A549 (cell line): ENCODE measurements at regions not wholly inside any gene's neighbourhood (a gene's known extent, or its start where the extent isn't known, plus 50 kb on each side); places are given as distances from the start of the nearest gene placed in this dataset.

ENCODE experiments used
- ATAC-seq, 2 experiments: fragments of 200-7000 bp in 1 of 2; fragments of >200 bp in 1 of 2; cut with Nextera tagmentation in 1 of 2; cut with Tn5 transposase in 1 of 2; 3 replicates each; pipeline versions ENCODE4 v1.8.0 to v1.9.1; 2018 to 2020; ENCODE audit warnings: mild to moderate bottlenecking in 1 of 2, moderate library complexity in 1 of 2
- CTCF ChIA-PET: fragments of 300-600 bp; sonication (Branson Sonifier 250); formaldehyde crosslinking; extraction: SDS; loops from one replicate; lab custom pipeline; 2021; ENCODE audit warnings: antibody characterized with exemption, inconsistent platforms; lab: Yijun Ruan, JAX
- POLR2A ChIA-PET: fragments of 350-600 bp; formaldehyde crosslinking; extraction: SDS; loops from one replicate; lab custom pipeline; 2021; ENCODE audit warnings: antibody characterized with exemption, inconsistent platforms; lab: Yijun Ruan, JAX
- DNase-seq, 2 experiments: peaks; one replicate each; pipeline versions ENCODE4 v3.0.0 to v3.0.0-alpha.2; 2011 to 2016; ENCODE audit warnings: low read depth in 1 of 2, low spot score in 1 of 2
- FAIRE-seq: peaks from 2 replicates; lab custom pipeline; 2011; peaks lifted over from hg19 to GRCh38; lab: Jason Lieb, UNC
- H3K27ac ChIP-seq, 2 experiments: fragments of >200 bp; sonication (Bioruptor Twin); formaldehyde crosslinking; 3 replicates each; pipeline ENCODE4 v1.5.1; 2016 to 2017
- H3K4me1 ChIP-seq: fragments of >200 bp; sonication (Bioruptor Twin); formaldehyde crosslinking; 3 replicates; pipeline ENCODE4 v1.6.1; 2016
- H3K4me2 ChIP-seq: fragments of >200 bp; sonication (Bioruptor Twin); formaldehyde crosslinking; 3 replicates; pipeline ENCODE4 v1.6.1; 2016
- H3K4me3 ChIP-seq: fragments of >200 bp; sonication (Bioruptor Twin); formaldehyde crosslinking; 3 replicates; pipeline ENCODE4 v1.5.1; 2016
- H3K9me3 ChIP-seq: fragments of >200 bp; sonication (Bioruptor Twin); formaldehyde crosslinking; 3 replicates; pipeline ENCODE4 v1.6.1; 2016
- ATOH8 ChIP-seq: fragments of 250-450 bp; sonication (Bioruptor Pico); IDR thresholded peaks from 2 replicates; pipeline ENCODE4 v1.5.0; 2020; ENCODE audit warnings: low read depth, mild to moderate bottlenecking, moderate library complexity
- BCL3 ChIP-seq: fragments of >200 bp; sonication (Bioruptor Twin); formaldehyde crosslinking; IDR thresholded peaks from 3 replicates; pipeline ENCODE4 v1.6.1; 2016
- CBX8 ChIP-seq: fragments of 200-600 bp; sonication (generic); IDR thresholded peaks from 2 replicates; pipeline ENCODE4 v1.6.1; 2016
- CEBPB ChIP-seq, 2 experiments: fragments of >200 bp in 1 of 2; sonication (Bioruptor Twin) in 1 of 2; formaldehyde crosslinking in 1 of 2; IDR thresholded peaks; 2 replicates each; pipeline ENCODE4 v1.6.1; 2012 to 2016
- CHD2 ChIP-seq: fragments of 150-350 bp; IDR thresholded peaks from 2 replicates; pipeline ENCODE4 v1.6.1; 2014; ENCODE audit warnings: low read length; ENCODE audit not compliant: partially characterized antibody
- EHMT2 ChIP-seq: fragments of 200-600 bp; sonication (generic); IDR thresholded peaks from 2 replicates; pipeline ENCODE4 v1.6.1; 2016; ENCODE audit warnings: antibody characterized with exemption, low read depth, mild to moderate bottlenecking, moderate library complexity
- EP300 ChIP-seq, 2 experiments: fragments of >200 bp; sonication (Bioruptor Twin); formaldehyde crosslinking; IDR thresholded peaks; 2 replicates in 1 of 2; 3 replicates in 1 of 2; pipeline ENCODE4 v1.6.1; 2016 to 2017
- FOSL2 ChIP-seq, 2 experiments: fragments of 450-650 bp in 1 of 2; fragments of >200 bp in 1 of 2; sonication (Bioruptor Twin) in 1 of 2; formaldehyde crosslinking; IDR thresholded peaks; 2 replicates each; pipeline versions ENCODE4 v1.5.0 to v1.6.1; 2016 to 2020; ENCODE audit warnings: mild to moderate bottlenecking in 1 of 2, moderate library complexity in 1 of 2
- HES2 ChIP-seq: fragments of >200 bp; sonication (Bioruptor Twin); formaldehyde crosslinking; IDR thresholded peaks from 2 replicates; pipeline ENCODE4 v1.6.1; 2016
- HEYL ChIP-seq: fragments of 250-450 bp; sonication (Bioruptor Pico); IDR thresholded peaks from 2 replicates; pipeline ENCODE4 v1.8.0; 2021; ENCODE audit warnings: mild to moderate bottlenecking, moderate library complexity
- HOXA7 ChIP-seq: fragments of 250-450 bp; sonication (Bioruptor Pico); IDR thresholded peaks from 2 replicates; pipeline ENCODE4 v1.5.0; 2020; ENCODE audit warnings: mild to moderate bottlenecking, moderate library complexity
- HOXB13 ChIP-seq: fragments of 250-450 bp; sonication (Bioruptor Pico); IDR thresholded peaks from 2 replicates; pipeline ENCODE4 v1.5.0; 2020; ENCODE audit warnings: low read depth, mild to moderate bottlenecking, moderate library complexity
- MAFK ChIP-seq: fragments of 450-650 bp; IDR thresholded peaks from 2 replicates; pipeline ENCODE4 v1.6.1; 2014; ENCODE audit not compliant: partially characterized antibody
- MAX ChIP-seq: IDR thresholded peaks from 2 replicates; pipeline ENCODE4 v1.6.1; 2012
- MYC ChIP-seq: IDR thresholded peaks from 2 replicates; pipeline ENCODE4 v1.6.1; 2012; ENCODE audit warnings: mild to moderate bottlenecking, inconsistent platforms, low read length, improper control_type of control experiment, borderline replicate concordance
- NPAS2 ChIP-seq: fragments of 250-450 bp; sonication (Bioruptor Pico); IDR thresholded peaks from 2 replicates; pipeline ENCODE4 v1.8.0; 2022; ENCODE audit warnings: mild to moderate bottlenecking, moderate library complexity, borderline replicate concordance
- PBX3 ChIP-seq: IDR thresholded peaks from 2 replicates; pipeline ENCODE4 v1.6.1; 2012
- POLR2AphosphoS2 ChIP-seq: conservative IDR thresholded peaks from 2 replicates; pipeline ENCODE4 v1.6.1; 2012; ENCODE audit warnings: low read length, improper control_type of control experiment, inconsistent platforms
- RCOR1 ChIP-seq: fragments of 150-350 bp; IDR thresholded peaks from 2 replicates; pipeline ENCODE4 v1.6.1; 2014; ENCODE audit warnings: antibody characterized with exemption, low read length, low read depth
- REST ChIP-seq: fragments of 200-600 bp; sonication (generic); IDR thresholded peaks from 2 replicates; pipeline ENCODE4 v1.6.1; 2016; ENCODE audit warnings: antibody characterized with exemption, mild to moderate bottlenecking, moderate library complexity
- RFX5 ChIP-seq: fragments of 450-650 bp; IDR thresholded peaks from 2 replicates; pipeline ENCODE4 v1.7.1; 2014; ENCODE audit warnings: antibody characterized with exemption, mild to moderate bottlenecking, moderate library complexity
- RNF2 ChIP-seq: fragments of 200-600 bp; sonication (generic); IDR thresholded peaks from 2 replicates; pipeline ENCODE4 v1.6.1; 2016; ENCODE audit warnings: low read depth, mild to moderate bottlenecking, antibody characterized with exemption, moderate library complexity, borderline replicate concordance
- SREBF2 ChIP-seq: fragments of 450-650 bp; IDR thresholded peaks from 2 replicates; pipeline ENCODE4 v1.6.1; 2014; ENCODE audit warnings: mild to moderate bottlenecking, moderate library complexity
- TFCP2L1 ChIP-seq: fragments of 250-450 bp; sonication (Bioruptor Pico); IDR thresholded peaks from 2 replicates; pipeline ENCODE4 v1.5.0; 2021; ENCODE audit warnings: mild to moderate bottlenecking
- ZC3H11A ChIP-seq: fragments of 450-650 bp; IDR thresholded peaks from 2 replicates; pipeline ENCODE4 v1.6.1; 2014; ENCODE audit warnings: antibody characterized with exemption, mild to moderate bottlenecking
- ZFP36 ChIP-seq: fragments of 450-650 bp; IDR thresholded peaks from 2 replicates; pipeline ENCODE4 v1.6.1; 2014; ENCODE audit warnings: borderline replicate concordance; ENCODE audit not compliant: partially characterized antibody
- ZNF302 ChIP-seq: fragments of 250-450 bp; sonication (Bioruptor Pico); IDR thresholded peaks from 2 replicates; pipeline ENCODE4 v1.9.0; 2021; ENCODE audit warnings: inconsistent platforms, mild to moderate bottlenecking, moderate library complexity
- WGBS: methylation state at CpG from one replicate; pipeline ENCODE4 v1.1.6; 2017; ENCODE audit errors: missing lambda C conversion rate; 5-methylcytosine and 5-hydroxymethylcytosine counted together

GRCh38 chr1:112244131-112244530 lies 151.9 kb upstream of the CTTNBP2NL start:
- FAIRE-seq (no peak), ATAC-seq (no peak)
- TF ChIP-seq NPAS2 (CRISPR knock-in tag) (no peak), FOSL2 (IDR thresholded peaks at IDR 0.05) (no peak), FOSL2 (CRISPR knock-in tag; IDR thresholded peaks at IDR 0.05) (no peak), ZFP36 (no peak), HEYL (CRISPR knock-in tag) (no peak), ZNF302 (CRISPR knock-in tag) (no peak), SREBF2 (no peak), RCOR1 (no peak), MYC (no peak), EHMT2 (no peak), HOXB13 (CRISPR knock-in tag) (no peak), RNF2 (no peak), POLR2AphosphoS2 (no peak), HES2 (no peak), BCL3 (no peak), EP300 (IDR thresholded peaks at IDR 0.05) (no peak)

GRCh38 chr1:112245114-112245513 lies 150.9 kb upstream of the CTTNBP2NL start:
- Histone ChIP-seq H3K27ac (no peak overlapping the region), H3K9me3 (no peaks in the 10 kb centered on the region), H3K4me3 (no peak overlapping the region), H3K4me2 (no peak overlapping the region), H3K4me1 (no peaks in the 10 kb centered on the region)
- TF ChIP-seq ZFP36 = no peak
- no peak for TF ChIP-seq TFCP2L1
- TF ChIP-seq MAX = no peak
- TF ChIP-seq RFX5 = no peak
- TF ChIP-seq RNF2 = no peak
- no peak for TF ChIP-seq ATOH8 (CRISPR knock-in tag)
- no peak for TF ChIP-seq HEYL (CRISPR knock-in tag)
- no peak for TF ChIP-seq HOXA7 (CRISPR knock-in tag)
- no peak for TF ChIP-seq PBX3
- no peak for TF ChIP-seq CEBPB (IDR thresholded peaks at IDR 0.05)
- no peak for TF ChIP-seq HES2
- TF ChIP-seq MYC = no peak
- no peak for TF ChIP-seq EP300 (IDR thresholded peaks at IDR 0.05)
- no peak for TF ChIP-seq MAFK
- no peak for TF ChIP-seq REST
- no peak for TF ChIP-seq CHD2
- no peak for TF ChIP-seq FOSL2 (IDR thresholded peaks at IDR 0.05)
- TF ChIP-seq FOSL2 (CRISPR knock-in tag; IDR thresholded peaks at IDR 0.05) = no peak
- TF ChIP-seq SREBF2 = no peak
- no peak for TF ChIP-seq ZC3H11A
- no peak for TF ChIP-seq CBX8
- no peak for ATAC-seq
- CTCF ChIA-PET = no interaction called here
- DNase-seq = no peak
- POLR2A ChIA-PET = no interaction called here
- no peak for FAIRE-seq
- 27% methylated on average over 2 of the region's 2 CpGs for WGBS

More at GRCh38 chr1:112244131-112244530, 151.9 kb upstream of the CTTNBP2NL start:
- POLR2A ChIA-PET = no interaction called here
- H3K4me3 ChIP-seq = no peak overlapping the region
- H3K27ac ChIP-seq = no peak overlapping the region
- CTCF ChIA-PET = no interaction called here
- 79% methylated on average over 3 of the region's 3 CpGs for WGBS
- H3K9me3 ChIP-seq = no peaks in the 10 kb centered on the region
- DNase-seq = no peak
- H3K4me1 ChIP-seq = no peaks in the 10 kb centered on the region
- no peak overlapping the region for H3K4me2 ChIP-seq
